ENCODE measurements at regions not wholly inside any gene's neighbourhood (a gene's known extent, or its start where the extent isn't known, plus 50 kb on each side); places are given as distances from the start of the nearest gene placed in this dataset.

DNA sequence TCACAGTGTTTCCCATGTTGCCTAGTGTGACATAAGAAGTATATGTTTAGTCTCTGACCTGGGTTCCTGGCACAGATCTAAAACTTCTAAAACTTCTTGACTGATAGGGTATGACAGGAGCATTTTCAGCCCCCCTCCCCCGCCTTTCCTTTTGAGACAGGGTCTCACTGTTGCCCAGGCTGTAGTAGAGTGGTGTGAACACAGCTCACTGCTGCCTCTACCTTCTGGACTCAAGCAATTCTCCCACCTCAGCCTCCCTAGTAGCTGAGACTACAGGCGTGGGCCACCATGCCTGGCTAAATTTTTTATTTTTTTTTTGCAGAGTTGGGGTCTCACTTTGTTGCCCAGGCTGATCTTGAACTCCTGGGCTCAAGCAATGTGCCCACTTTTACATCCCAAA, 421.1 kb upstream of the RGS6 start:
- no peak overlapping the region for H2AFZ ChIP-seq (replicated peaks; ENCODE audit: low read length, poor library complexity)
- CTCF ChIA-PET = no interaction called here
- H3K9me3 ChIP-seq (ENCODE audit: control insufficient read depth, insufficient read depth, low read length) = no peaks in the 10 kb centered on the region
- H3K4me1 ChIP-seq (ENCODE audit: control insufficient read depth, insufficient read depth, low read length) = no peaks in the 10 kb centered on the region
- H2BK120ac ChIP-seq (ENCODE audit: low read depth, low read length) = no peak overlapping the region
- H3K4ac ChIP-seq (ENCODE audit: low read depth, low read length) = no peak overlapping the region
- H3K56ac ChIP-seq (ENCODE audit: extremely low read depth, insufficient read depth, low read length) = no peak overlapping the region
- no peak overlapping the region for H3K4me2 ChIP-seq (ENCODE audit: low read depth, low read length)
- peaks cover 8% of the 10 kb centered on the region for H3K36me3 ChIP-seq (ENCODE audit: control insufficient read depth, insufficient read depth, low read length)
- no peak overlapping the region for H3K23ac ChIP-seq (ENCODE audit: low read depth, low read length)
- DNase-seq (no peak), ATAC-seq (ENCODE audit: low read depth) (no peak)
- dilution Hi-C loops (cut with HindIII; ENCODE audit: low sequenced_read_pairs, unreplicated experiment) = no loop called here
- no peak overlapping the region for H2AK5ac ChIP-seq (ENCODE audit: low read depth, low read length)
- H3K9me1 ChIP-seq (ENCODE audit: insufficient read depth, low read length) = peaks cover 4% of the 10 kb centered on the region; the same call in 1 of the 2 replicates
- no TSS peak for BruUV-seq (replicated peaks)
- H3K27me3 ChIP-seq (ENCODE audit: control insufficient read depth, insufficient read depth, low read length) = no peaks in the 10 kb centered on the region
- H4K5ac ChIP-seq (ENCODE audit: low read depth, low read length) = no peak overlapping the region
- no peak overlapping the region for H4K8ac ChIP-seq (ENCODE audit: low read depth in 2 of 2, low read length in 2 of 2)
- H3K4me3 ChIP-seq (ENCODE audit: insufficient read depth, low read depth, low read length) = no peak overlapping the region
- H3K14ac ChIP-seq (replicated peaks; ENCODE audit: low read depth, low read length) = no peak overlapping the region
- H2AK9ac ChIP-seq (replicated peaks; ENCODE audit: low read depth, low read length, poor library complexity) = no peak overlapping the region
- H3K18ac ChIP-seq (ENCODE audit: low read depth, low read length) = no peak overlapping the region
- no peak overlapping the region for H2BK20ac ChIP-seq (ENCODE audit: low read depth, low read length)
- TF ChIP-seq SMC3 (IDR thresholded peaks at IDR 0.05; ENCODE audit: low read depth, low read length) (no peak), CHD1 (IDR thresholded peaks at IDR 0.05; ENCODE audit: low read depth, low read length) (no peak), CEBPB (IDR thresholded peaks at IDR 0.05; ENCODE audit: low read depth, low read length) (no peak), POLR2A (IDR thresholded peaks at IDR 0.05; ENCODE audit: low read depth, low read length) (no peak), MAZ (IDR thresholded peaks at IDR 0.05; ENCODE audit: borderline replicate concordance, low read depth, low read length) (no peak), MAFK (IDR thresholded peaks at IDR 0.05; ENCODE audit: low read depth, low read length) (no peak), FOS (IDR thresholded peaks at IDR 0.05; ENCODE audit: low read depth, low read length) (no peak), RFX5 (IDR thresholded peaks at IDR 0.05; ENCODE audit: low read depth, low read length) (no peak), NFE2L2 (IDR thresholded peaks at IDR 0.05; ENCODE audit: low read depth, low read length) (no peak), BHLHE40 (IDR thresholded peaks at IDR 0.05; ENCODE audit: low read depth, low read length) (no peak), RAD21 (IDR thresholded peaks at IDR 0.05; ENCODE audit: low read length) (no peak), RCOR1 (IDR thresholded peaks at IDR 0.05; ENCODE audit: insufficient replicate concordance, low read length) (no peak), MXI1 (IDR thresholded peaks at IDR 0.05; ENCODE audit: borderline replicate concordance, low read depth, low read length) (no peak)
- TF ChIP-seq, protein P1, sequence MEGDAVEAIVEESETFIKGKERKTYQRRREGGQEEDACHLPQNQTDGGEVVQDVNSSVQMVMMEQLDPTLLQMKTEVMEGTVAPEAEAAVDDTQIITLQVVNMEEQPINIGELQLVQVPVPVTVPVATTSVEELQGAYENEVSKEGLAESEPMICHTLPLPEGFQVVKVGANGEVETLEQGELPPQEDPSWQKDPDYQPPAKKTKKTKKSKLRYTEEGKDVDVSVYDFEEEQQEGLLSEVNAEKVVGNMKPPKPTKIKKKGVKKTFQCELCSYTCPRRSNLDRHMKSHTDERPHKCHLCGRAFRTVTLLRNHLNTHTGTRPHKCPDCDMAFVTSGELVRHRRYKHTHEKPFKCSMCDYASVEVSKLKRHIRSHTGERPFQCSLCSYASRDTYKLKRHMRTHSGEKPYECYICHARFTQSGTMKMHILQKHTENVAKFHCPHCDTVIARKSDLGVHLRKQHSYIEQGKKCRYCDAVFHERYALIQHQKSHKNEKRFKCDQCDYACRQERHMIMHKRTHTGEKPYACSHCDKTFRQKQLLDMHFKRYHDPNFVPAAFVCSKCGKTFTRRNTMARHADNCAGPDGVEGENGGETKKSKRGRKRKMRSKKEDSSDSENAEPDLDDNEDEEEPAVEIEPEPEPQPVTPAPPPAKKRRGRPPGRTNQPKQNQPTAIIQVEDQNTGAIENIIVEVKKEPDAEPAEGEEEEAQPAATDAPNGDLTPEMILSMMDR (conservative IDR thresholded peaks at IDR 0.05; ENCODE audit: low read depth, low read length) = no peak
- TF ChIP-seq, protein P2, sequence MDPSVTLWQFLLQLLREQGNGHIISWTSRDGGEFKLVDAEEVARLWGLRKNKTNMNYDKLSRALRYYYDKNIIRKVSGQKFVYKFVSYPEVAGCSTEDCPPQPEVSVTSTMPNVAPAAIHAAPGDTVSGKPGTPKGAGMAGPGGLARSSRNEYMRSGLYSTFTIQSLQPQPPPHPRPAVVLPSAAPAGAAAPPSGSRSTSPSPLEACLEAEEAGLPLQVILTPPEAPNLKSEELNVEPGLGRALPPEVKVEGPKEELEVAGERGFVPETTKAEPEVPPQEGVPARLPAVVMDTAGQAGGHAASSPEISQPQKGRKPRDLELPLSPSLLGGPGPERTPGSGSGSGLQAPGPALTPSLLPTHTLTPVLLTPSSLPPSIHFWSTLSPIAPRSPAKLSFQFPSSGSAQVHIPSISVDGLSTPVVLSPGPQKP (IDR thresholded peaks at IDR 0.05; ENCODE audit: borderline replicate concordance, low read depth, low read length) = no peak
- TF ChIP-seq, protein P3, sequence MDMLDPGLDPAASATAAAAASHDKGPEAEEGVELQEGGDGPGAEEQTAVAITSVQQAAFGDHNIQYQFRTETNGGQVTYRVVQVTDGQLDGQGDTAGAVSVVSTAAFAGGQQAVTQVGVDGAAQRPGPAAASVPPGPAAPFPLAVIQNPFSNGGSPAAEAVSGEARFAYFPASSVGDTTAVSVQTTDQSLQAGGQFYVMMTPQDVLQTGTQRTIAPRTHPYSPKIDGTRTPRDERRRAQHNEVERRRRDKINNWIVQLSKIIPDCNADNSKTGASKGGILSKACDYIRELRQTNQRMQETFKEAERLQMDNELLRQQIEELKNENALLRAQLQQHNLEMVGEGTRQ (IDR thresholded peaks at IDR 0.05; ENCODE audit: low read depth, low read length) = no peak
- intact Hi-C loops (cut with micrococcal nuclease) = no loop called here
- in situ Hi-C loops (cut with MboI; ENCODE audit: low sequenced_read_pairs) = no loop called here
- no peak overlapping the region for H3K27ac ChIP-seq (ENCODE audit: insufficient read depth, low read length)
- no peak overlapping the region for H4K91ac ChIP-seq (ENCODE audit: insufficient read depth, low read depth, low read length)
- H3K79me1 ChIP-seq (ENCODE audit: low read depth in 1 of 2, low read length in 2 of 2) = peaks cover 40 to 44% of the 10 kb centered on the region in 2 experiments
- H2BK5ac ChIP-seq (ENCODE audit: low read depth, low read length, poor library complexity, severe bottlenecking) = no peak overlapping the region
- no peaks in the 10 kb centered on the region; the same call in 1 of the 2 replicates for H4K20me1 ChIP-seq (ENCODE audit: insufficient read depth, low read length)
- POLR2A ChIA-PET (ENCODE audit: unreplicated experiment) = no interaction called here
- no CpG with 5 or more reads among the region's 2 CpGs for WGBS, 2 experiments (ENCODE audit: extremely low coverage in 2 of 2, insufficient read length in 1 of 2)
- H3K9ac ChIP-seq (ENCODE audit: low read depth, low read length) = no peak overlapping the region
- no peak overlapping the region for H2BK15ac ChIP-seq (ENCODE audit: low read depth, low read length)
